ENCODE measurements at regions not wholly inside any gene's neighbourhood (a gene's known extent, or its start where the extent isn't known, plus 50 kb on each side); places are given as distances from the start of the nearest gene placed in this dataset.

GRCh38 chr7:17521437-17521836, 223.0 kb downstream of the AHR start:
- TF ChIP-seq GABPB1 (CRISPR knock-in tag; IDR thresholded peaks at IDR 0.05) = no peak
- TF ChIP-seq ZNF274 (CRISPR knock-in tag; IDR thresholded peaks at IDR 0.05) = no peak
- TF ChIP-seq, protein P1, sequence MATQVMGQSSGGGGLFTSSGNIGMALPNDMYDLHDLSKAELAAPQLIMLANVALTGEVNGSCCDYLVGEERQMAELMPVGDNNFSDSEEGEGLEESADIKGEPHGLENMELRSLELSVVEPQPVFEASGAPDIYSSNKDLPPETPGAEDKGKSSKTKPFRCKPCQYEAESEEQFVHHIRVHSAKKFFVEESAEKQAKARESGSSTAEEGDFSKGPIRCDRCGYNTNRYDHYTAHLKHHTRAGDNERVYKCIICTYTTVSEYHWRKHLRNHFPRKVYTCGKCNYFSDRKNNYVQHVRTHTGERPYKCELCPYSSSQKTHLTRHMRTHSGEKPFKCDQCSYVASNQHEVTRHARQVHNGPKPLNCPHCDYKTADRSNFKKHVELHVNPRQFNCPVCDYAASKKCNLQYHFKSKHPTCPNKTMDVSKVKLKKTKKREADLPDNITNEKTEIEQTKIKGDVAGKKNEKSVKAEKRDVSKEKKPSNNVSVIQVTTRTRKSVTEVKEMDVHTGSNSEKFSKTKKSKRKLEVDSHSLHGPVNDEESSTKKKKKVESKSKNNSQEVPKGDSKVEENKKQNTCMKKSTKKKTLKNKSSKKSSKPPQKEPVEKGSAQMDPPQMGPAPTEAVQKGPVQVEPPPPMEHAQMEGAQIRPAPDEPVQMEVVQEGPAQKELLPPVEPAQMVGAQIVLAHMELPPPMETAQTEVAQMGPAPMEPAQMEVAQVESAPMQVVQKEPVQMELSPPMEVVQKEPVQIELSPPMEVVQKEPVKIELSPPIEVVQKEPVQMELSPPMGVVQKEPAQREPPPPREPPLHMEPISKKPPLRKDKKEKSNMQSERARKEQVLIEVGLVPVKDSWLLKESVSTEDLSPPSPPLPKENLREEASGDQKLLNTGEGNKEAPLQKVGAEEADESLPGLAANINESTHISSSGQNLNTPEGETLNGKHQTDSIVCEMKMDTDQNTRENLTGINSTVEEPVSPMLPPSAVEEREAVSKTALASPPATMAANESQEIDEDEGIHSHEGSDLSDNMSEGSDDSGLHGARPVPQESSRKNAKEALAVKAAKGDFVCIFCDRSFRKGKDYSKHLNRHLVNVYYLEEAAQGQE (IDR thresholded peaks at IDR 0.05; ENCODE audit: borderline replicate concordance in 1 of 2, low read depth in 1 of 2, low read length in 2 of 2) = no peak
- TF ChIP-seq ZNF234 (CRISPR knock-in tag; conservative IDR thresholded peaks at IDR 0.05) = no peak
- no peak for TF ChIP-seq STAG1 (CRISPR knock-in tag; IDR thresholded peaks at IDR 0.05)
- TF ChIP-seq CC2D1A (CRISPR knock-in tag; IDR thresholded peaks at IDR 0.05) = no peak
- no peak for TF ChIP-seq ONECUT2 (CRISPR knock-in tag; IDR thresholded peaks at IDR 0.05)
- TF ChIP-seq KDM5B (CRISPR knock-in tag; IDR thresholded peaks at IDR 0.05; ENCODE audit: borderline replicate concordance) = no peak
- TF ChIP-seq MAZ (IDR thresholded peaks at IDR 0.05; ENCODE audit: borderline replicate concordance, low read depth, low read length) = no peak
- TF ChIP-seq MAZ (CRISPR knock-in tag; IDR thresholded peaks at IDR 0.05; ENCODE audit: low read depth) = no peak
- TF ChIP-seq, protein P2, sequence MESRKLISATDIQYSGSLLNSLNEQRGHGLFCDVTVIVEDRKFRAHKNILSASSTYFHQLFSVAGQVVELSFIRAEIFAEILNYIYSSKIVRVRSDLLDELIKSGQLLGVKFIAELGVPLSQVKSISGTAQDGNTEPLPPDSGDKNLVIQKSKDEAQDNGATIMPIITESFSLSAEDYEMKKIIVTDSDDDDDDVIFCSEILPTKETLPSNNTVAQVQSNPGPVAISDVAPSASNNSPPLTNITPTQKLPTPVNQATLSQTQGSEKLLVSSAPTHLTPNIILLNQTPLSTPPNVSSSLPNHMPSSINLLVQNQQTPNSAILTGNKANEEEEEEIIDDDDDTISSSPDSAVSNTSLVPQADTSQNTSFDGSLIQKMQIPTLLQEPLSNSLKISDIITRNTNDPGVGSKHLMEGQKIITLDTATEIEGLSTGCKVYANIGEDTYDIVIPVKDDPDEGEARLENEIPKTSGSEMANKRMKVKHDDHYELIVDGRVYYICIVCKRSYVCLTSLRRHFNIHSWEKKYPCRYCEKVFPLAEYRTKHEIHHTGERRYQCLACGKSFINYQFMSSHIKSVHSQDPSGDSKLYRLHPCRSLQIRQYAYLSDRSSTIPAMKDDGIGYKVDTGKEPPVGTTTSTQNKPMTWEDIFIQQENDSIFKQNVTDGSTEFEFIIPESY (CRISPR knock-in tag; IDR thresholded peaks at IDR 0.05) = no peak

Data from HepG2 (cell line).